ES-I3 (cell line): ENCODE measurements at regions not wholly inside any gene's neighbourhood (a gene's known extent, or its start where the extent isn't known, plus 50 kb on each side); places are given as distances from the start of the nearest gene placed in this dataset.
"Not testable (repeated sequence)": the region's sequence is repeated elsewhere in the genome, so short reads cannot be mapped to it uniquely, and the experiment has no call there.

ENCODE experiments used
- H3K36me3 ChIP-seq: 2 replicates; pipeline ENCODE4 v1.6.1; 2013; ENCODE audit warnings: mild to moderate bottlenecking, low read length, control low read depth, moderate library complexity; ENCODE audit not compliant: insufficient read depth
- H3K4me1 ChIP-seq: 2 replicates; pipeline ENCODE4 v1.6.1; 2013; ENCODE audit warnings: mild to moderate bottlenecking, control low read depth, low read length; ENCODE audit not compliant: insufficient read depth
- H3K9ac ChIP-seq: 2 replicates; pipeline ENCODE4 v1.6.1; 2013; ENCODE audit warnings: low read depth, mild to moderate bottlenecking, low read length, moderate library complexity
- H3K9me3 ChIP-seq: 2 replicates; pipeline ENCODE4 v1.6.1; 2013; ENCODE audit warnings: mild to moderate bottlenecking, low read length, moderate library complexity; ENCODE audit not compliant: control insufficient read depth, insufficient read depth

DNA sequence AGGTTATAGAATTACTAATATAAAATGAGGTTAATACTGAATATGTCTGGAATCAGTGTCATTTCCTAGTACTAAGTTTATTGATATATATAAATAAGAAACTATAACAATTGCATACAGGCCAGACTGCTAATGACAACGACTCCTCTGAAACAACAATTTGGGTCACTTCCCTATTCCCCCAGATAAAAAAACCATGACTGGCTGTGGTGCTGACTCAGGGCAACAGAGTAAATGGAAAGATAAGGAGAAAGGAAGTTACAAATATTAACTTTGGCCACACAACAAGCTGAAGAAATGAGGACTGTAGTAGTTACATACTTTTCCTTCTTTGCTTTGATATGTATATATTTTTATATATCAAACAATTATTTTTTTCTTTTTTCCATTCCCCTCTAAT is 263.7 kb upstream of the PCDH9 start:
- Histone ChIP-seq H3K36me3 (no peaks in the 10 kb centered on the region), H3K4me1 (no peaks in the 10 kb centered on the region), H3K9ac (no peak overlapping the region), H3K9me3 (no peaks in the 10 kb centered on the region; the same call in 1 of the 2 replicates)

DNA sequence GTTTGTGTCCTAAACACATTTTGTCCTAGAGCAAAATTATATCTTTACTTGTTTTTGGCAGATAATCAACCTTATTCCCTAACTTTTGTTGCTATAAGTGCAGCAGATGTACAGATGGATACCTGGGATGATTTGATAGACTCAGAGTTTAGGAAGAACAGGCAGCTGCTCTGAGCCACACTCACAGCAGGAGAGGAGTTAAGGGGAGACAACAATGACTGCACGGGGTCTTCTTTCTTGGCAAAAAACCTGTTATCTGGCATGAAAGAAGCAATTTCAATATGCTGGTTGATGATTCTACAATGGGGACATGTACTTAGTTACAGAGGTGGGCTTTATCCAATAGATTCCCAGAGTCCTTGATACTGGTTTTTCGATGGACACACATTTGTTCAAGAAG is 258.9 kb upstream of the PCDH9 start:
- H3K9ac ChIP-seq, result no peak overlapping the region
- H3K4me1 ChIP-seq, result no peaks in the 10 kb centered on the region
- H3K36me3 ChIP-seq, result no peaks in the 10 kb centered on the region
- no peaks in the 10 kb centered on the region; the same call in 1 of the 2 replicates for H3K9me3 ChIP-seq

DNA sequence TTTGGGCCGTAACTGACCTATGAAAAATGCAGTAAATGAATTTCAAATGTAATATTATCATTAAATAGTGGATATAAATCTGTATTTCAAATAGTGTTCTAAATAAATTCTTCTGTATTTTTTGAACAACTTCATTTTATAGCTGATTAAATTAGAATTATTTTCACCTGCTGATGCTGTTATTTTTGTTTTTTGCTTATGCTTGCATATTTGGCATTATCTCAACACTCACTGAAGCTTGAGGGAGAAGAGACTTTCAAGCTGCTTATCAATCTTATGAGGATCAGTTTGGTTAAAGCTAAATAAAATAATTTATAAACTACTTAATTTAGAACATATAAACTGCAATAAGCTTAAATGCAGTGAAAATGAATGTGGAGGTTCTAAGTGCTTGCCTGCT is 251.3 kb upstream of the PCDH9 start:
- no peaks in the 10 kb centered on the region for H3K9me3 ChIP-seq
- no peaks in the 10 kb centered on the region for H3K36me3 ChIP-seq
- H3K9ac ChIP-seq, result no peak overlapping the region

DNA sequence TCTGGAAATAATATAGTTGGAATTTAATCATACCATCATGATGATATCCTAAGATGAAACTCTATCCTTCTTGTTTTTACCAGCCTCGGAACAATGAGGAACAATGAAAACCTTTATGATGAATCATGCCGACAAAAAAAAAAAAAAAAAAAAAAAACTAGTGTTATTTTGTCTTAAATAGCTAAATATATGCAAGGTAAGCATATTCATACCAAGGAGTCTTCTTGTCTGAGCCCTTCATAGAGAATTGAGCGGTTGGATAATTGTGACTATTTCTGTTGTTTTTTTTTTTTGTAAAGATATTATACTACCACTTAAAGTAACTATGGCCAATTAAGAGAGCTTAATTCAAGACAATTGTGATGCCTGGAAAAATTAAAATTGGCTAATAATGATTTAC is 244.0 kb upstream of the PCDH9 start:
- Histone ChIP-seq H3K36me3 (no peaks in the 10 kb centered on the region), H3K9me3 (no peaks in the 10 kb centered on the region), H3K4me1 (no peaks in the 10 kb centered on the region), H3K9ac (no peak overlapping the region)

More for the DNA sequence above, 251.3 kb upstream of the PCDH9 start:
- no peaks in the 10 kb centered on the region for H3K4me1 ChIP-seq

DNA sequence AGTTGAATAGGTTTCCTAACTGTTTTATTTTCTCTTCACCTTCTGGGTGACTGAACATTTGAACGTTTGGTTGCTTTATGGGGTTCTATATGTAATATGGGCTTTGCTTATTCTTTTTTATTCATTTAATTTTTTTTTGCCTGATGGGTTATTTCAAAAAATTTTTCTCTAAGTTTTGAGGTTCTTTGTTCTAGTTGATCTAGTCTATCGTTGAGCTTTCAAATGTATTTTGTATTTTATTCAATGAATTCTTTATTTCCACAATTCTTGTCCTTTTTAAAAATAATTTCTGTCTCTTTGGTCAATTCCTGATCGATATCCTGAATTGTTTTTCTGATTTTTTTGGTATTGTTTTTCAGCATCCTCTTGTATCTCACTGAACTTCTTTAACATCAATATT is 239.5 kb upstream of the PCDH9 start:
- H3K36me3 ChIP-seq, result no peaks in the 10 kb centered on the region
- H3K9ac ChIP-seq, result no peak overlapping the region
- H3K4me1 ChIP-seq, result no peaks in the 10 kb centered on the region
- H3K9me3 ChIP-seq, result no peaks in the 10 kb centered on the region

DNA sequence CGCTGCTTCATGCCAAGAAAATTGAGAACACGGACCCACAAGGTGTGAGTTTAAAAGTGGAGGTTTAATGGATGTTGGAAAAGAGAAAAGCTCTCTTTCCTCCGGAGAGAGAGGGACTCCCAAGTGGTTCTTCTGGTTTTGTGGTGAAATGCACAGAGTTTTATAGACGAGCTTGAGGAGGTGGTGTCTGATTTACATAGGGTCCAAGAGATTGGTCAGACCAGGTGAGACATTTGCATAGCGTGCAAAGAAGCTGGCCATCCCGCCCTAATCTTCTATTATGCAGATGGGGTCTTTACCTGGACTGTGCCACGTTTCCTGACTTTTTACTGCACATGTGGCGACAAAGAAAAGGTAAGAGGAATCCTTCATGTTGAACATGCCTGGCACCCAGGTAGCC is 236.4 kb upstream of the PCDH9 start:
- H3K36me3 ChIP-seq, result no peaks in the 10 kb centered on the region
- no peaks in the 10 kb centered on the region for H3K9me3 ChIP-seq
- no peak overlapping the region for H3K9ac ChIP-seq
- H3K4me1 ChIP-seq, result no peaks in the 10 kb centered on the region

DNA sequence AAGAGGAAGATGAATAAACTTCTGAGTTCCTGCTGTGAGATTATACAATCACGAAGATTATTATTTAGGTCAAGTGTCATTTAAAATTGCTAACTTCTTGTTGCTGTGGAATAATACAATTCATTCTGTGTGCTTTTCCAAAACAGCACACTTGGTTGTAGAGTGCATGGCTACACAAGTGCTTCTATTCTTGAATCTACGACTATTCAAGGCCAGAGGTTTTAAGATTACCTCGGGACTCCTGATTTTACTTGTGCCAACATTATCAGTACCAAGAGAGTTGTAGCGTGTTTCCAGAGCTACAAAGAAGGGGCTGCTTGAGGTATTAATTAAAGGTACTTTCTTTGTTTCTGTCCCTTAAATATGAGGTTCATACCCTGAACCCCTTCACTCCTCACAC is 234.0 kb upstream of the PCDH9 start:
- H3K9ac ChIP-seq, result no peak overlapping the region
- no peaks in the 10 kb centered on the region for H3K4me1 ChIP-seq

DNA sequence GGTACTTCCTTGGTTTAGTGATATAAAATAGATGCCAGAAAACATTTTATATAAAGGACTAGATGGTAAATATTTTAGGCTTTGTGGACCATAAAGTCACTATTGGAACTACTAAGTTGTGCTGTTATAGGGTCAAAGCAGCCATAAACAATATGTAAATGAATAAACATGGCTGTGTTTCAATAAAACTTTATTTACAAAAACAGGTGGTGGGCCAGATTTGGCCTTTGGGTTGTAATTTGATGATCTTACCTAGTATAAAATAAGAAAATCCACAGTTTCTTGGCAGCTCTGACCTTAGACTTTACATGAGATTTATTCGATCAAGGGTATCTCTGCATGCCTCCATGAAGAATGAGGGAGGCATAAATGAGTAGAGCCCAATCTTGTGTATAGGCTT is 232.0 kb upstream of the PCDH9 start:
- H3K4me1 ChIP-seq, result no peaks in the 10 kb centered on the region
- no peaks in the 10 kb centered on the region for H3K9me3 ChIP-seq
- no peaks in the 10 kb centered on the region for H3K36me3 ChIP-seq
- no peak overlapping the region for H3K9ac ChIP-seq

More for the DNA sequence above, 234.0 kb upstream of the PCDH9 start:
- H3K36me3 ChIP-seq, result no peaks in the 10 kb centered on the region
- no peaks in the 10 kb centered on the region for H3K9me3 ChIP-seq

DNA sequence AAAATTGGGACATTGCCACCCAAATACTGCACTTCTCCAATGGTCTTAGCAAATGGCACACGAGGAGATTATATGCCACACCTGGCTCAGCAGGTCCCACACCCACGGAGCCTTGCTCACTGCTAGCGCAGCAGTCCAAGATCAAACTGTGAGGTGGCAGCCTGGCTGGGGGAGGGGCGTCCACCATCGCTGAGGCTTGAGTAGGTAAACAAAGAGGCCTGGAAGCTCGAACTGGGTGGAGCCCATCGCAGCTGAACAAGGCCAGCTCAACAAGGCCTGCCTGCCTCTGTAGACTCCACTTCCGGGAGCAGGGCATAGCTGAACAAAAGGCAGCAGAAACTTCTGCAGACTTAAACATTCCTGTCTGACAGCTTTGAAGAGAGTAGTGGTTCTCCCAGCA is 222.4 kb upstream of the PCDH9 start:
- H3K36me3 ChIP-seq, H3K9me3 ChIP-seq, H3K4me1 ChIP-seq, H3K9ac ChIP-seq: not testable (repeated sequence)

DNA sequence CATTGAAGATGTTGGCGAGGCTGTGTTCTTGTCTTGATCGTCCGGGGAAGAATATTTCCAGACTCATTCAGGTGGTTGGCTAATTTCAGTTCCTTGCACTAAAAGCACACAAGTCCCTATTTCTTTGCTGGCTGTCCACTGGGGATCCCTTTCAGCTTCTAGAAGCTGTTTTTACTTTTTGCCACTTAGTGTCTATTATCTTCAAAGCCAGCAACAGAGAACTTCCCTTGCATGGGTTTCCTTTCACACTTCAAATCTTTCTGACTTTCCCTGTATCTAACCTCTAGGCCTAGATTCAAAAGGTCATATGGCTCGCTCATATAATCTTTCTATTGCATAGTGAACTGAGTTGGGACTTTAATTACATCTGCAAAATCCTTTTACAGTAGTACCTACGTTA is 215.3 kb upstream of the PCDH9 start:
- Histone ChIP-seq H3K36me3 (no peaks in the 10 kb centered on the region), H3K4me1 (no peaks in the 10 kb centered on the region), H3K9ac (no peak overlapping the region), H3K9me3 (no peaks in the 10 kb centered on the region)

DNA sequence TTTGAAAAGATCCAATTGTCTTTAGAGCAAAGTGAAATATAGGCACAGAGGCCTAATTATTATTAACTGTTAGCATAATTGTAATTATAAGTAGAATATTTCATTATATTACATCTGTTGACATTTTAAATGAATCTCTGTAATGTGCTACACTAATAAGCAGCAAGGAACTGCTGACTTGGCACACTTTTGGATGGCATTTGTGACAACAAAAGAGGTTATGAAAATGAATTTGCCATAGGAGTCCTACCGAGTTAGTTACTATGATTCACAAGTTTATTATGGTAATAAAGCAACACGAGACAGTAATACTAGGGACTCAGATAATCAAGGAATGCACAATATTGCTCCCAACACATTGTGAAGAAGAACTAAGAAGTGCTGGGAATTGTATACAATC is 213.8 kb upstream of the PCDH9 start:
- no peaks in the 10 kb centered on the region for H3K4me1 ChIP-seq
- no peaks in the 10 kb centered on the region for H3K9me3 ChIP-seq
- H3K9ac ChIP-seq, result no peak overlapping the region
- no peaks in the 10 kb centered on the region for H3K36me3 ChIP-seq

DNA sequence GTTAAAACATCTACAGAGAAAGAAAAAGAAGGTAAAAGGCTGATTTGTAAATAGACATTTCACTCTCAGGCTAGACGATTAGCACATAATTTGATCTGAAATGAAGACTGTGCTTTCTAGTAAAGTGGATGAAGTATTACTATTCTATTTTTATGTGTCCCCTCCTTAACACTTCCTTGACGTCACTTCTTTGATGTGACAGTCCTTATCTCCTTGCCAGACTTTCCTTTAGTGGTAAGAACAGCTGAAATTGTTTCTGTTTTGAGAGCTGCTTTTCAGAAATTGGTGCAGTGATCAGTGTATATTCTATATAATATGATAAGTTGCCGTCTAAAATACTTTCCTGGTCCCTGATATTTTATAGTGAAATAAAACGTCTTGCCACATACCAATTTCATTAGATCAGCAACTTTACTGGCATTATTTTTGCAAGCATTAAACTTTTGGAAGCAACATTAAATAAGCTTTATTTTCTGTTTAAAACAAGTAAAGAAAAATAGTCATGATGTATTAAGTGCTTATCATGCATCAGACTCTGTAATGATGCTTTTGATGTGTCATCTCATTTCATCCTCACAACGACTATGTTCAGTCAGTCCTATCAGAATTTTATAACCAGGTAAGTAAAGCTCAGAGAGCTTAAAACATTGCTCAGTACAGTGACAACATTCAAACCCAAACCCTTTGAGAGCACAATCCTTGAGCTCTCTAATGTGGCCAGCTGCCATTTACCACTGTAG is 210.3 kb upstream of the PCDH9 start:
- Histone ChIP-seq H3K9me3 (no peaks in the 10 kb centered on the region), H3K9ac (no peak overlapping the region), H3K36me3 (no peaks in the 10 kb centered on the region), H3K4me1 (no peaks in the 10 kb centered on the region)

DNA sequence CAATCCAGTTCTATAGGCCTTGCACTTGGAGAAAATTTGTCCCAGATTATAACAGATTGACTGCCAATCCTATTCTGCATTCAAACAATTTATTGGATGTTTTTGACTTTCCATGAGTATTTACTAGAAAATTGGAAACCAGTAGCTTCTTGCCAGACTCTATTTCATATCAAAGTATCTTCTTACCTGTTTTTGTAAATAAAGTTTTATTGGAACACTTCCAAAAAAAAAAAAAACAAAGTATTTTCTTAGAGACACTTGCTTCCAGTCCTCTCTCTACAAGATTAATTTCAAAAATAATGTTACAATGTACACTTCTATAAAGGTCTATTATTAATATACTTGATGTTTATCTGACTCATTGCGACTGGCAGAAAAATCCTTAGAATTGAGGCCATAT is 209.2 kb upstream of the PCDH9 start:
- Histone ChIP-seq H3K36me3 (no peaks in the 10 kb centered on the region), H3K9me3 (no peaks in the 10 kb centered on the region), H3K4me1 (no peaks in the 10 kb centered on the region), H3K9ac (no peak overlapping the region)

DNA sequence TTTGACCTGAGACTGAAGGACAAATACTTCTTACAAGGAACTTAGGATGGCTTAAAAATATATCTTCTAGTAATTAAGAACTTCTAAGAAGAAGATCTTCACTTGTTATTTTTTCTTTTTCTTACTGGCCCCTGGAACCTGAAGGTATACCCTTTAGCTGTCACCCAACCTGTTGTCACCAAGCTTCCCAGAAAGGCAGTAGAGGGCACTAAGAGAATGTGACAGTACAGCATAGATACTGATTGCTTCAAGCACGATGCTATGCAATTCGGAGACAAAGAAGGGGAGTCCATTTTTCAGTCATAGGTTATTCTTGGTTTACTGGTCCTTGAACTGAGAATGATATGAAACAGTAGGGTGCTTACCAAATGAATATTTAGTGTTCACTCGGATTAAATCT is 208.3 kb upstream of the PCDH9 start:
- Histone ChIP-seq H3K36me3 (no peaks in the 10 kb centered on the region), H3K9ac (no peak overlapping the region), H3K4me1 (no peaks in the 10 kb centered on the region), H3K9me3 (no peaks in the 10 kb centered on the region)

DNA sequence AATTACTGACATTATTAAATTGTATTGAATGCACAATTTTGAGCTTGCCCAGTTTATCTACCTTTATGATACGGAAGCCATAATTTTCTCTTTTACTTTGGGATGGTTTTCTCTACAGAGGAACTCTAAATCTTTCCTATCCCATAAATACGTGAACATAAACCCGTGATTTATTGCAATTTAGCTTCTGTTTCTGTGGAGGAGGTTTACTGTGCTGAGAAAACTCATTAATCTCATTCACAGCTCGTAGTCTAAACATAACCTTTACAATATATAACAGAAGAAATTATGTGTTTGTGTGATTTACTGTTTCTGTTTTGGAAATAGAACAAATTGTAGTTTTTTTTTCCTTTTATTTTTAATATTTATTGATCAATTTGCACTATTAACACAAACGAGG is 207.1 kb upstream of the PCDH9 start:
- Histone ChIP-seq H3K9ac (no peak overlapping the region), H3K9me3 (no peaks in the 10 kb centered on the region), H3K36me3 (no peaks in the 10 kb centered on the region), H3K4me1 (no peaks in the 10 kb centered on the region)

DNA sequence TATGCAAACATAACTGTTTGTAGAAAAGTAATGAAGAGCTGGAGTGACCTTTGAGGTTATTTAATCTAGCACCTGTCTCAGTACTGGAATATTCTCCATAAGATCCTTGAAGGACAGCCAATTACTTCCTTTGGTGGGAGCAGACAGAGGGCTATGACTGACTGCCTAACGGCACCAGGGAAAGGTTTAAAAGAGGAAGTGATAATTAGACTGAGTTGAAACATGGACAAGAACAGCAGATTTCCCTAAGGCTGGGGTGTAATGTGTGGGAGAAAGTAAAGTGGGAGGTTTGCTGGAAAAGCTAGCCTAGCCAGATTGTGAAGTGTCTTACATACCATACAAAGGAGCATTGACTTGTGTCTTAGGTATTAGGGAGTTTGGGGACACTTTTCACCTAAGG is 191.3 kb upstream of the PCDH9 start:
- no peaks in the 10 kb centered on the region for H3K9me3 ChIP-seq
- H3K9ac ChIP-seq, result no peak overlapping the region
- no peaks in the 10 kb centered on the region for H3K36me3 ChIP-seq
- H3K4me1 ChIP-seq, result no peaks in the 10 kb centered on the region
